DMS114 treated with DMSO at 0.1 percent for 48 hours (cell line): ENCODE measurements at regions not wholly inside any gene's neighbourhood (a gene's known extent, or its start where the extent isn't known, plus 50 kb on each side); places are given as distances from the start of the nearest gene placed in this dataset.

Source experiments
- DNase-seq: peaks from one replicate; lab custom pipeline; 2025; ENCODE audit not compliant: unreplicated experiment; lab: John Stamatoyannopoulos, UW

DNA sequence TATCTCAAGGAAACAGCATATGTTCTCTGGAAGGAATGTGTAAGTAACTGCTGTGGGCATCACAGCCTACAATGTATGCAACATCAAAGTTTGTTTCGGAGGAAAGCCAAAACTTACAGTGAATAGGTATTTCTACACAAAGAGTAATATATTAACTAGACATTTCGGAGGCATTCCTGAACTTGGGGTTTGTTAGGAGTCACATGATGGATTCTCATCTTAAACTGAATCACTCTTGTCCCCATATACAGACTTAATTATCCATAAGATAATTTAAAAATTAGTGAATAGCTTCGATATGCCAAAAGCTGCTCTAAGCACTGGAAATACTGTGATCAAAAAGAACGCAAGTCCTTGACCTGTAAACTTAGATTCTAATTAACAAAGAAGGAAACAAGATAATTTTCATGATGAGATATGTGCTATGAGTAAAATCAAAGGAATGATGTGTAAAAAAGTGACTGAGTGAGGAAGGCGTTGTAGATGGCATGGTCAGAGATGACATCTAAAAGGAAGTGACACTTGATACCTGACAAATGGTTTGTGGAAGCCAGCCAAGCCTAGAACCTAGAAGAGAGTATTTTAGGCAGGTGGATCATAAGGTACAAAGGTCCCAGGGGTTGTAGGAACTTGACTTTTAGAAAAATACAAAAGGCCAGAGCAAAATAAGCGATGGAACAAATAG, 273.1 kb downstream of the MRPL39 start:
- DNase-seq, result no peak

- DNase-seq, result no peak
Observed at GRCh38 chr21:25331286-25331685, 276.0 kb downstream of the MRPL39 start.

DNA sequence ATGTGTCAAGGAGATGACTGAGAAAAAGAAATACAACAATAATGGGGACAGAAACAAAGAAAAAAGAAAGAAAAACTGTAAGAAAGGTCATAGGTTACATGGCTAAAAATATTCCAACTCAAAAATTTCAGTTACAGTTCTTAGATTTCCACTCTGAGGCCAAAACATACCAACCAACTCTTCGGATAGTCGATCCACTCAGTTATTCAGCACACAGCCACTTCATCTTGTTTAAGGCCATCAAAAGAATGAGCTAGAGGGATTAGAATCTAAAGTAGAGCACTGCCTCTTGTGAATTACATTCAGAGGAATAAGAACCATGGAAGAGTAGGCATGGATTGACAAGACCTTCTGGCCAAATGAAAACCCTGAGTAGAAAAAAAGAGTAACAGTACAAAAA, 277.0 kb downstream of the MRPL39 start:
- DNase-seq, result no peak

DNA sequence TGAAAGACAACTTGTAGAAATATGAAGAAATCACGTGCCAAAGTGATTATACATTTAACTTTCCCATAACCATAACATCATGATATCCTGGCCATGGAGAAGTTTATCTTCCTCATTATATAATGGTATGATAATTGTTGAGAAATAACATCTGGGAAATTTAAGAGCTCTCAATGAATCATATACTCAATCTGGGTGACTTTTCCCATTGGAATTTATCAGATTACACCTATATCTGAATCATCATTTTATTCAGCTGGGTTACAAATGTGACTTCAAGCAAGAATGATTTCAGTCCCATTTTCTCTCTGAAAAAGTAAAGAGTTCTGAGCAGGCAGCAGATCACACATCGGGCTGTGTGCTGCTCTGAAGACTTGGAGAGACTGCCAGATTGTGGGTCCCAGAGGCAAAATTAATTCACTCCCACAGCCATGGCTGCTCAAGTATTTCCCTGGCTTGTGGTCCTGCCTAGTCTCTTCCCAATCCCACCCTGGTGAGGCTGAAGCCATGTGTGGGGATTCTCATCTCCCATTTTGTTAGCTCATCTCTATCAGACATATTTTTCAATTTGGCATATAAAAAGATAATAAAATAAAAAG, 278.0 kb downstream of the MRPL39 start:
- no peak for DNase-seq

DNA sequence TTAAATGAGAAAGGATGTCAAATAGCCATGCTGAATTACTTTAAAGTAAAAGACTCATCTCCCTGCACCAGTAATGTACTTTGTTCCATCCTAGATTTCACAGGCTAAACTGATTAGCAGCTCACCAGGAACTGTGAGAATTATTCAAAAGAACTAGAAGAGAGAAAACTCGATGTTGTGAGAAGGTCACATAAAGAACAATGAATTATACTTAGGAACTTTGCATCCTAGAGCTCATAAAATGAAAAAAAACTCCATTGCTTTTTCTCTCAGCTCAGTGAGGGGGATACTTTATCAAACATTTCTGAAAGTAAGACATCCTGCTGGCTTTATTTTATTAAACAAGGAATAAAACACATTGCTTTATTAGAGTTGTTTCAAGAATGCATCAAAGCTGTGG, 278.5 kb downstream of the MRPL39 start:
- DNase-seq, result no peak

DNA sequence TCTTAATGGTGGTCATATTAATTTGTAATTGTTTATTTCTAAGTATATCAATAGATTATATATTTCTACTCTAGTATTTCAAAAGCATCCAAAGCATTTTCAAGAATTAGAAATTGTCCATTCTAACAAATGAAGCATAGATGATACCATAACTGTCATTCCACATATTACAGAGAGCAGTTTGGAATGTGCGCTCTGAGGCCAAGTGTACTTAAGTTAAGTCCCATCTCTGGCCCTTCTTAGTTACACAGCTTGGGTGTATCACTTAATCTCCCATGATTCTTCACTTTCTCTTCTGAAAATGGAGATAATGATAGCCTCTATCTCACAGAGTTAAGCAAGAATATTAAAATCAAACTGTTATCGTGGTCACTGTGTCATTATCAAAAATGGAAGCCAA, 281.1 kb downstream of the MRPL39 start:
- DNase-seq, result no peak

DNA sequence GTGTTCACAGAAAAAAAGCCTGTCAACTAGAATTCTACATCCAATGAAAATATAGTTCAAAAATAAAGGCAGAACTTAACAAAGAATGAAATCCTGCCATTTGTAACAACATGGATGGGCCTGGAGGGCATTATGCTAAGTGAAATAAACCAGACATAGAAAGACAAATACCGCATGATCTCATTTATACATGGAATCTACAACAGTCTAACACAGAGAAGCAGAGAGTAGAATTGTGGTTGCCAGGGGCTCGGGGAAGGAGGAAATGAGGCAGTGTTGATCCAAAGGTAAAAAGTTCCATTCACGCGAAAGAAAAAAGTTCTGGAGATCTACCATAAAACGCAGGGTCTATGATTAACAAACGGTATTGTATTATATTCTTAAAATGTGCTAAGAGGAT, 282.6 kb downstream of the MRPL39 start:
- DNase-seq, result no peak

DNA sequence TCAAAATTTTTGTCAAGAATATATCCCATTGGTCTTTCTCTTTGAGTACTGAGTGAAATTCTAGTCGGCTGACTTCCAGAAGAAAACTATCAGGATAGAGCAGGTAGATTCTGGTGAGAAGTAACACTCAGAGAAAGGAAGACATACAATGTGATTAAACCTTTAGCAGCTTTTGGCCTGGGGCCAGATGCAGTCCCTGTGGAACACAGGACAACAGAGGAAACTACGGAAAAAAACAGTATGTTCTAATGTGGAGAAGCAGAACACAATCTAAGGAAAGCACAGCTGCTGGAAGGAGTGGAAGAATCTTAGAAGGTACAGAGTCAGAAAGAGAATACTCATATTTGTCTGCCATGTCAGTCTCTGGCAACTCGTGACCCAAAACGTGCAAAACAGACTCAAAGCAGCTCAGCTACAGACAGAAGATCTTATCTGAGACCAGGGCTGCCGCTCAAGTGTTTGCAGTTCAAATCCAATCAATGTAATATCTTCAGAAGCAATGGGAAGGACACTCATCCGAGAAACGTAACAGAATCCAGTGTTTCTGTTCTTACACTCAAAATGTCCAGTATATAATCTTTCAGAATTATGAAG, 283.8 kb downstream of the MRPL39 start:
- no peak for DNase-seq

DNA sequence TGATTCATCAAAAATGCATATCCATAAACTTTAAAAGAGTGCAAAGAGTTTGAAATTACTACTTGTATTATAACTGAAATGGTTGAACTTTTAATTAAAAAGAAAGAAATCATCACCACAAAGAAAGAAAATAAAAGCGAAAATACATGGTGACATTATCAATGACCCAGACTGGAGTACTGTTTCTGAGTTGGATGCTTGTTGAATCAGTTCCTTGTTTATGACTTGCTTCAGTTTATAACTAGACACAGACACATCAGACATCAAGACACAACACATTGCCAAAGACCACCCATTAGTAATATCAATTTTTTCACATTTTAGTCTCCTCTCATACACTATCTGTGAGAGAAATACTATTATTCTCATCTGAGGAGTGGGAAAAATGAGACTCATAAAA, 293.0 kb downstream of the MRPL39 start:
- no peak for DNase-seq

DNA sequence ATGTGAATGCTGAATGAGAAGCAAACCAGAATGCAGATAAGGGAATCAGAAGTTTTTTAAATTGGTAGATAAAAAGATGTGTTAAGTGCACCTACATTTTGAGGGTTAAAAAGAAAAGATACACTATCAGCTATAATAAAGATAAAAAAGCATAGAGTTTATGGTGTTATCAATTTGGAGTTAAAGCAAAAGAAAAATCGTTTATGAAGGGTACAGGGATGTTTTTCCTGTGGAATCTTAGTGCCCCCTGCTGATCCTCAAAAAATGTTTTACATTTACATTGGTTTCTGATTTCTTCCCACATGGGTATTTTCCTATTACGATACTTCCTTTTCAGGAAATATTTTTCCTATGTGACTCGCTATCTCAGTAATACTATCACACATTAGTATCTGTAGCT, 293.5 kb downstream of the MRPL39 start:
- peak; percentile 8 for DNase-seq

- no peak for DNase-seq
Observed at GRCh38 chr21:25307489-25307888, 299.8 kb downstream of the MRPL39 start.

DNA sequence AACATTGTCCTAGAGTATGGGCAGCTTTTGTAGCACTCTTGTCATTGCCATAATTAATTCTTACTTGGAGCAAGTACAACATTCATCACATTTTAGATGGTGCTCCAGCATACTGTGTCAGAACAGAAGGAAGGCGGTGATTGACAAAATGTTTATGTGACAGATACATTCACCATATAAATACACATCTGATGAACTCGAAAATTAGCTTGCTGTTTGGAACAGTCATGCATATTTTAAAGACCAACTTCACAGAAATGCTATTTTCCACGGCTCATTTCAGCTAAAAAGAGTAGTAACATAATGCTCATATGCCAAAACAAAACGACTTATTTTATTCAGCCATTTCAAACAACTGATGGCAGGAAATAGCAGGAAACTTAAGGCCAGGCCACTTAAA, 302.7 kb downstream of the MRPL39 start:
- DNase-seq, result no peak

DNA sequence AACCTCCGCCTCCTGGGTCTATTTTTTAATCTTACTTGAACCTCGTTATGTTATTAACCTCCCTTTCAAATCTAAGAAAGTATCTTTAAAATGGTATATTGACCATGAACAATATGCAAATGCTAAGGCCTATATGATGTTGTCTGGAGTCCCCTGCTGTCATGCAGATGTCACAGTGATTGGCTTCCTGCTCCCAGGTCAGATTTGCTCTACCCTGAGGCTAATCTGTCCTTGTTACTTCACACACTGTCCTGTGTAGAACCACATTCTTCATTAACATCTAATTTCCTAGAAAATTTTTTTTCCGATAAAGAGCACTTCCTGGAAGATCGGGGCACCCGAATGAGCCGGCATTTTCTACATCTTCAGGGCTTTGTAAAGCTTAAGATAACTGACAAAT, 306.6 kb downstream of the MRPL39 start:
- no peak for DNase-seq

DNA sequence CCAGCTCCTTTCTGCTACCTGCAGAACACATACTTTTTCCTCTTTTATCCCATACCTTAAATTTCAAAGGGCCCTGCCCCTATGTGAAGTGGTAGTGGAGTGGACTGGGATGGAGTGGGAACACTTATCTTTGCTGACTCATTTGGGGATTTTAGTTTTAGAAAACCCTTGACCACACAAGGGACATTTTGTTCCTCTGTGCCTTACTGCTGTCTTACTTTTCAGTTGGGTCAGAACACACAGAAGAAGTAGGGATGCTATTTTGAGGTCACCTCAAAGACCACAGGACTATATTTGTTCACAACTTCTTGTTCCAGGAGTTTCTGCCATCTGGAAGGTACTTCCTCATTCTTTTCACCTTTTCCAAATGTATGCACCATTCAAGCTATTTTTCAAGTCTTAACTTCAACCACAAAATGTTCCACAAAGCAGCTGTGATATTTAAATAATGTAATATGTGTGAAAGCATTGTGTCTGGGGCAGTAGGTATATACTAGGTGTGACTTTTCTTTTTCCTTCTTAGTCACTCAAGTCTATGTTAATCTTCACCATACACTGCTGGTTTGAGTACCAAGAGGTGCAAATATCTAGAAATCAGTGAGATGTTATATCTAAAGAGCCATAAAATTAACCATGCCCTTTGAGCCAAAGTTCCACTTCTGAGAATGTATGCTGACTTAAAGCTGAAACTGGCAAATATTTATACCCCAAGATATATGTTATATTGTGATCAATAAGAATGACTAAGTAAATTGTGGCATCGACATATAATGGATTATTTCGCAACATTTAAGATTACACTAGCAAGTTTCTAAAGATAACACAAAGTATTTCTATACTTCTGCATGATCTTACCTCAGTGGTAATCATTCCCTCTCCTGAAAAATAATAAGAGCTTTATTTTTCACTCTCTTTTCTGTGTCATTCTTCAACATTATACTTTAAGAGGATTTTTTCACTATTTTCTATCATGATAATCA, 308.5 kb downstream of the MRPL39 start:
- DNase-seq, result no peak

GRCh38 chr21:25297117-25297516, 310.2 kb downstream of the MRPL39 start:
- DNase-seq, result no peak

- no peak for DNase-seq
Observed at GRCh38 chr21:25296252-25296651, 311.0 kb downstream of the MRPL39 start.

GRCh38 chr21:25292396-25292795, 314.9 kb downstream of the MRPL39 start:
- DNase-seq, result no peak

DNA sequence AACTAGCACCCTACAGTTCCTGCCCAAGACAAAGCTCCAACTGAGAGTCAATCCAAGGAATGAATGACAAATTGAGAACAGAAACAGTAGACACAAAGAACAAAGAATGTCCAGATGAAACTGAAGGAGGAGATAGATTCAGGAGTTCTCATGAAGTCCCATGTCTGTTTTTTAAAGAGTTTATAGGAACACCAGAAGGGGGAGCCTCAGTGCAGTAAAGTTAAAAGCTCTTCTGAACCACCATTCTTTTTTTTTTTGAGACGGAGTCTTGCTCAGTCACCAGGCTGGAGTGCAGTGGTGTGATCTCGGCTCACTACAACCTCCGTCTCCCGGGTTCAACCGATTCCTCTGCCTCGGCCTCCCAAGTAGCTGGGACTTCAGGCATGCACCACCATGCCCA, 323.6 kb downstream of the MRPL39 start:
- no peak for DNase-seq

GRCh38 chr21:25281134-25281533, 326.1 kb downstream of the MRPL39 start:
- DNase-seq, result no peak

GRCh38 chr21:25280061-25280460, 327.2 kb downstream of the MRPL39 start:
- DNase-seq, result no peak

- DNase-seq, result no peak
Observed at GRCh38 chr21:25273959-25274358, 333.3 kb downstream of the MRPL39 start.
